ENCODE measurements at regions not wholly inside any gene's neighbourhood (a gene's known extent, or its start where the extent isn't known, plus 50 kb on each side); places are given as distances from the start of the nearest gene placed in this dataset.

DNA sequence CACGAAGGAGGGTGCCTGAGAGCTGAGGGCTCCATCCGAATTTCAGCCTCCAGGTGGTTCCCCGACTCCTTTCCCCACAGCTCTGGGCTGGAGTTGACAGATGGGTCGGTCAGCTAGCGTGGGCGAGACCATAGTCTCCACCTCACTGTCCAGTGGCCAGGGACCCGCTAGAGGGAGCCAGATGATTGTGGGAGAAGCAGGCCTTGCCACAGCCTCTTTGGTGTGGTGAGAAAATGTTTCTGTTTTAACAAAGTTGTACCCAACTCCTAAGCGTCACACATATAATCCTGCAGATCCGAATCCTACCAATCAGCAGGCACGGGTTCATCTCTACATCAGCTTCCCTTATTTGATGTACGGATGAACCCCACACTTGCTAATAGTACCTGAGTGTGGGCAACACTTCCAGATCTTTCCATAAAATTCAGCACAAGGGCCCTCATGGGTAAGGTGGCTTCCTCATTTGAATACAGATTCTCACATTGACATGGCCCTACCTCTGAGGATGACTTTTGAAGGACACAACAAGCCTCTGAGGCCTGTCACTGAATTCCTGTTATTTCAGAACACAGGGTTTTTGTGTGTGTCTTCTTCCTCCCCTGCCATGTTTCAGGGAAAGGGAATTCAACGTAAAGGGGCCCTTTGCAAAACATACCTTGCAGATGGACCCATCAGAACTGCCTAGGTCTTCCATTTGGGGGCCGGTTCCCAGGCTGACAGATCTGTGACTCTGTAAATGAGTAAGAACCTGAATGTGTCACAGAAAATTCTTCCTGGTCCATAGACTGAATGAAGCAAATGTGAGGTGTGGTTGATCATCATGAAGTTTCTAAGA is 103.2 kb upstream of the DUSP22 start:
- TF ChIP-seq, protein P1, sequence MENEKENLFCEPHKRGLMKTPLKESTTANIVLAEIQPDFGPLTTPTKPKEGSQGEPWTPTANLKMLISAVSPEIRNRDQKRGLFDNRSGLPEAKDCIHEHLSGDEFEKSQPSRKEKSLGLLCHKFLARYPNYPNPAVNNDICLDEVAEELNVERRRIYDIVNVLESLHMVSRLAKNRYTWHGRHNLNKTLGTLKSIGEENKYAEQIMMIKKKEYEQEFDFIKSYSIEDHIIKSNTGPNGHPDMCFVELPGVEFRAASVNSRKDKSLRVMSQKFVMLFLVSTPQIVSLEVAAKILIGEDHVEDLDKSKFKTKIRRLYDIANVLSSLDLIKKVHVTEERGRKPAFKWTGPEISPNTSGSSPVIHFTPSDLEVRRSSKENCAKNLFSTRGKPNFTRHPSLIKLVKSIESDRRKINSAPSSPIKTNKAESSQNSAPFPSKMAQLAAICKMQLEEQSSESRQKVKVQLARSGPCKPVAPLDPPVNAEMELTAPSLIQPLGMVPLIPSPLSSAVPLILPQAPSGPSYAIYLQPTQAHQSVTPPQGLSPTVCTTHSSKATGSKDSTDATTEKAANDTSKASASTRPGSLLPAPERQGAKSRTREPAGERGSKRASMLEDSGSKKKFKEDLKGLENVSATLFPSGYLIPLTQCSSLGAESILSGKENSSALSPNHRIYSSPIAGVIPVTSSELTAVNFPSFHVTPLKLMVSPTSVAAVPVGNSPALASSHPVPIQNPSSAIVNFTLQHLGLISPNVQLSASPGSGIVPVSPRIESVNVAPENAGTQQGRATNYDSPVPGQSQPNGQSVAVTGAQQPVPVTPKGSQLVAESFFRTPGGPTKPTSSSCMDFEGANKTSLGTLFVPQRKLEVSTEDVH (IDR thresholded peaks at IDR 0.05; ENCODE audit: low read depth, partially characterized antibody) = no peak
- peak in 1 of 2 experiments; percentile 51; a peak in 1 of 4 replicates for TF ChIP-seq SRF (IDR thresholded peaks at IDR 0.05; ENCODE audit: low read depth in 2 of 2, low read length in 2 of 2)
- TF ChIP-seq, protein P2, sequence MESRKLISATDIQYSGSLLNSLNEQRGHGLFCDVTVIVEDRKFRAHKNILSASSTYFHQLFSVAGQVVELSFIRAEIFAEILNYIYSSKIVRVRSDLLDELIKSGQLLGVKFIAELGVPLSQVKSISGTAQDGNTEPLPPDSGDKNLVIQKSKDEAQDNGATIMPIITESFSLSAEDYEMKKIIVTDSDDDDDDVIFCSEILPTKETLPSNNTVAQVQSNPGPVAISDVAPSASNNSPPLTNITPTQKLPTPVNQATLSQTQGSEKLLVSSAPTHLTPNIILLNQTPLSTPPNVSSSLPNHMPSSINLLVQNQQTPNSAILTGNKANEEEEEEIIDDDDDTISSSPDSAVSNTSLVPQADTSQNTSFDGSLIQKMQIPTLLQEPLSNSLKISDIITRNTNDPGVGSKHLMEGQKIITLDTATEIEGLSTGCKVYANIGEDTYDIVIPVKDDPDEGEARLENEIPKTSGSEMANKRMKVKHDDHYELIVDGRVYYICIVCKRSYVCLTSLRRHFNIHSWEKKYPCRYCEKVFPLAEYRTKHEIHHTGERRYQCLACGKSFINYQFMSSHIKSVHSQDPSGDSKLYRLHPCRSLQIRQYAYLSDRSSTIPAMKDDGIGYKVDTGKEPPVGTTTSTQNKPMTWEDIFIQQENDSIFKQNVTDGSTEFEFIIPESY (IDR thresholded peaks at IDR 0.05) = no peak
- TF ChIP-seq, protein P3, sequence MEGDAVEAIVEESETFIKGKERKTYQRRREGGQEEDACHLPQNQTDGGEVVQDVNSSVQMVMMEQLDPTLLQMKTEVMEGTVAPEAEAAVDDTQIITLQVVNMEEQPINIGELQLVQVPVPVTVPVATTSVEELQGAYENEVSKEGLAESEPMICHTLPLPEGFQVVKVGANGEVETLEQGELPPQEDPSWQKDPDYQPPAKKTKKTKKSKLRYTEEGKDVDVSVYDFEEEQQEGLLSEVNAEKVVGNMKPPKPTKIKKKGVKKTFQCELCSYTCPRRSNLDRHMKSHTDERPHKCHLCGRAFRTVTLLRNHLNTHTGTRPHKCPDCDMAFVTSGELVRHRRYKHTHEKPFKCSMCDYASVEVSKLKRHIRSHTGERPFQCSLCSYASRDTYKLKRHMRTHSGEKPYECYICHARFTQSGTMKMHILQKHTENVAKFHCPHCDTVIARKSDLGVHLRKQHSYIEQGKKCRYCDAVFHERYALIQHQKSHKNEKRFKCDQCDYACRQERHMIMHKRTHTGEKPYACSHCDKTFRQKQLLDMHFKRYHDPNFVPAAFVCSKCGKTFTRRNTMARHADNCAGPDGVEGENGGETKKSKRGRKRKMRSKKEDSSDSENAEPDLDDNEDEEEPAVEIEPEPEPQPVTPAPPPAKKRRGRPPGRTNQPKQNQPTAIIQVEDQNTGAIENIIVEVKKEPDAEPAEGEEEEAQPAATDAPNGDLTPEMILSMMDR (IDR thresholded peaks at IDR 0.05 in 2 of 3, conservative IDR thresholded peaks at IDR 0.05 in 1 of 3; ENCODE audit: control insufficient read depth in 2 of 3, extremely low read depth in 1 of 3, insufficient read depth in 1 of 3, low read depth in 3 of 3, low read length in 3 of 3) = peak; percentile 93 to 96 (median 95)
- TF ChIP-seq CHD1 (IDR thresholded peaks at IDR 0.05; ENCODE audit: low read depth, low read length) = no peak
- TF ChIP-seq FOS (IDR thresholded peaks at IDR 0.05; ENCODE audit: borderline replicate concordance, extremely low read depth, insufficient read length) = no peak
- TF ChIP-seq RAD21 (IDR thresholded peaks at IDR 0.05; ENCODE audit: insufficient read depth, low read depth, low read length) = peak; percentile 97
- TF ChIP-seq FOXK2 (IDR thresholded peaks at IDR 0.05) = no peak
